Tibial nerve (tissue), 4 donors: ENCODE measurements at regions not wholly inside any gene's neighbourhood (a gene's known extent, or its start where the extent isn't known, plus 50 kb on each side); places are given as distances from the start of the nearest gene placed in this dataset.

Source experiments
- DNase-seq, 2 donors: peaks; one replicate each; pipeline ENCODE4 v3.0.0-alpha.2; 2019; ENCODE audit warnings: low spot score in 2 of 2
- H3K27ac ChIP-seq, 4 donors: fragments of 200-600 bp; sonication (generic) in 3 of 4; one replicate each; pipeline ENCODE4 v1.5.1; 2017 to 2019; ENCODE audit warnings: mild to moderate bottlenecking in 1 of 4
- H3K27me3 ChIP-seq, 2 donors: fragments of 200-600 bp; sonication (generic) in 1 of 2; one replicate each; pipeline versions ENCODE4 v1.5.1 to v1.6.0; 2017 to 2019
- H3K36me3 ChIP-seq, 3 donors: fragments of 200-600 bp; sonication (generic); one replicate each; pipeline ENCODE4 v1.5.1; 2018 to 2019
- H3K4me1 ChIP-seq, 4 donors: fragments of 200-600 bp; sonication (generic) in 3 of 4; one replicate each; pipeline ENCODE4 v1.5.1; 2017 to 2019
- H3K4me3 ChIP-seq, 4 donors: fragments of 200-600 bp; sonication (generic) in 3 of 4; one replicate each; pipeline ENCODE4 v1.5.1; 2017 to 2019; ENCODE audit warnings: mild to moderate bottlenecking in 1 of 4, moderate library complexity in 1 of 4
- H3K9me3 ChIP-seq, 4 donors: fragments of 200-600 bp; sonication (generic) in 3 of 4; one replicate each; pipeline ENCODE4 v1.5.1; 2017 to 2019
- EP300 ChIP-seq, 2 donors: sonication (generic); formaldehyde crosslinking; IDR thresholded peaks; one replicate each; pipeline ENCODE4 v1.6.1; 2017; ENCODE audit warnings: antibody characterized with exemption in 2 of 2, mild to moderate bottlenecking in 1 of 2
- POLR2A ChIP-seq, 2 donors: fragments of 450-650 bp; IDR thresholded peaks; one replicate each; pipeline ENCODE4 v1.6.1; 2017; ENCODE audit warnings: antibody characterized with exemption in 2 of 2, mild to moderate bottlenecking in 2 of 2, moderate library complexity in 2 of 2
- WGBS, 2 donors: methylation state at CpG; one replicate each; pipeline ENCODE4 v1.1.5; 2018; 5-methylcytosine and 5-hydroxymethylcytosine counted together
- TF ChIP-seq, protein P1 (sequence below), 5 experiments: fragments of 200-600 bp in 3 of 5; fragments of 450-650 bp in 2 of 5; sonication (generic) in 3 of 5; IDR thresholded peaks; one replicate each; pipeline ENCODE4 v1.5.1; 2016 to 2019; ENCODE audit warnings: antibody characterized with exemption in 5 of 5, mild to moderate bottlenecking in 3 of 5, moderate library complexity in 2 of 5

DNA sequence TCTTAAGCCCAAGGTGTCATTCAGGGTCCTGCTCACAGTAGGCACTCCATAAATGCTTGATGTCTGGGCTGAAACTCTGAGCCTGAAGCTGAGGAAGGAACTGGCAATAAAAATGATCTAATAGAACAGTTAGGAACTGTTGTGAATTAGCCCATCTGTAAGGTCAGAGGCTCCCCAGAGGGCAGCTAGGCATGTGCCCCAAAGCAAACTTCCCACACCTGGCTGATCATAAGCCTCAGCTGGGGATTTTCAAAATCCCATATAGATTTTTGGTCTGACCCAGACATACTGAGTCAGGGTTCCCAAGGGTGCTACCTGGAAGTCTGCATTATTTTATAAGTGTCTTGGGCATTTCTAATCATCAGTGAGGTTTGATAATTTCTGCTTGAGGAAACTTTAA lies 309.4 kb upstream of the PROX1 start:
- TF ChIP-seq POLR2A (IDR thresholded peaks at IDR 0.05): no peak
- TF ChIP-seq, protein P1, sequence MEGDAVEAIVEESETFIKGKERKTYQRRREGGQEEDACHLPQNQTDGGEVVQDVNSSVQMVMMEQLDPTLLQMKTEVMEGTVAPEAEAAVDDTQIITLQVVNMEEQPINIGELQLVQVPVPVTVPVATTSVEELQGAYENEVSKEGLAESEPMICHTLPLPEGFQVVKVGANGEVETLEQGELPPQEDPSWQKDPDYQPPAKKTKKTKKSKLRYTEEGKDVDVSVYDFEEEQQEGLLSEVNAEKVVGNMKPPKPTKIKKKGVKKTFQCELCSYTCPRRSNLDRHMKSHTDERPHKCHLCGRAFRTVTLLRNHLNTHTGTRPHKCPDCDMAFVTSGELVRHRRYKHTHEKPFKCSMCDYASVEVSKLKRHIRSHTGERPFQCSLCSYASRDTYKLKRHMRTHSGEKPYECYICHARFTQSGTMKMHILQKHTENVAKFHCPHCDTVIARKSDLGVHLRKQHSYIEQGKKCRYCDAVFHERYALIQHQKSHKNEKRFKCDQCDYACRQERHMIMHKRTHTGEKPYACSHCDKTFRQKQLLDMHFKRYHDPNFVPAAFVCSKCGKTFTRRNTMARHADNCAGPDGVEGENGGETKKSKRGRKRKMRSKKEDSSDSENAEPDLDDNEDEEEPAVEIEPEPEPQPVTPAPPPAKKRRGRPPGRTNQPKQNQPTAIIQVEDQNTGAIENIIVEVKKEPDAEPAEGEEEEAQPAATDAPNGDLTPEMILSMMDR (IDR thresholded peaks at IDR 0.05): no peak
- no peak for DNase-seq

DNA sequence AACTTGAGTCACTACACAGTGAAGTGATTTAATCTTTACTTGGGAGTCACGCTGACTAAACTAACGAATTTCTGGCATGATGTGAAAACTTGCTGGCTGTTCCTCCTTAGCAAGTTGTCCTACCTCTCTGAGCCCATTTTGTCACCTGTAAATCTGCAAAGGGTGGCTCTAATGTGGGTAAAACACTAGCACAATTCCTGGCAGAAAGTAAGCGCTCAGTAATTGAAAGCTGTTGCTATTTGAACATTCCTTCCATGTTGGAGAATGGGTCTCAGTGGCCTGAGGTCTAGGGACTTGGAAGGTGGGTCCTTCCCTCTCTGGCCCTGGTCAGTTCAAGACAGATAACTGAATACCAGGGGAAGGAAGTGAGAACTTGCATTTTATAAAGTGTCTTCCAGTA lies 309.0 kb upstream of the PROX1 start:
- 74 to 79% methylated on average over 3 of the region's 3 CpGs for WGBS, 2 donors
- no peak for DNase-seq

More for the DNA sequence above, 309.4 kb upstream of the PROX1 start:
- Histone ChIP-seq H3K27ac (no peak overlapping the region), H3K27me3 (no peaks in the 10 kb centered on the region), H3K4me1 (no peaks in the 10 kb centered on the region), H3K9me3 (no peaks in the 10 kb centered on the region), H3K36me3 (no peaks in the 10 kb centered on the region), H3K4me3 (no peak overlapping the region)

DNA sequence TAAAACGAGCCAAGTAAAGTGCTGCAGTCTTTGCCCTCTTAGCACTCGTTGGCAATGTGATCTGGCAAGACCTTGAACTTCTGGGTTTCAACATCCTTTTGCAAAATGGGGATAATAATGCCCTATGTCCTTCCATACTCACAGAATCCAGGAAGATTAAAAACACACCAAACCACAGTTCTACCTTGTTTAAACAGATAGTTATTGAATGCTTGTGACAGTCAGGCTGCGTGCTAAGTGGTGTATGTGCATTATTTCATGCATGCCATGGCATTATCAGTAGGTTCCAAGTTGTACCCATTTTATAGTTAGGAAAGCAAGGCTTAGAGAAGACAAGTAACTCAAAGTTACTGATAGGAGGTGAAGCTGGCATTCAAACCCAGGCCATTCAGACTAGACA lies 308.6 kb upstream of the PROX1 start:
- Histone ChIP-seq H3K27me3 (no peaks in the 10 kb centered on the region), H3K4me1 (no peaks in the 10 kb centered on the region), H3K27ac (no peak overlapping the region), H3K9me3 (no peaks in the 10 kb centered on the region), H3K36me3 (no peaks in the 10 kb centered on the region), H3K4me3 (no peak overlapping the region)
- TF ChIP-seq POLR2A (IDR thresholded peaks at IDR 0.05): no peak
- TF ChIP-seq, protein P1 (IDR thresholded peaks at IDR 0.05): no peak
- TF ChIP-seq EP300 (IDR thresholded peaks at IDR 0.05): no peak
- DNase-seq: no peak
- 59% methylated on average over 3 of the region's 3 CpGs for WGBS, 2 donors

More for the DNA sequence above, 309.0 kb upstream of the PROX1 start:
- Histone ChIP-seq H3K9me3 (no peaks in the 10 kb centered on the region), H3K27ac (no peak overlapping the region), H3K4me1 (no peaks in the 10 kb centered on the region), H3K27me3 (no peaks in the 10 kb centered on the region), H3K4me3 (no peak overlapping the region), H3K36me3 (no peaks in the 10 kb centered on the region)
- no peak for TF ChIP-seq POLR2A (IDR thresholded peaks at IDR 0.05)
- no peak for TF ChIP-seq EP300 (IDR thresholded peaks at IDR 0.05)
- TF ChIP-seq, protein P1 (IDR thresholded peaks at IDR 0.05): no peak

GRCh38 chr1:213680677-213681325 lies 307.0 kb upstream of the PROX1 start:
- Histone ChIP-seq H3K36me3 (no peaks in the 10 kb centered on the region), H3K4me3 (no peak overlapping the region), H3K4me1 (no peaks in the 10 kb centered on the region), H3K9me3 (no peaks in the 10 kb centered on the region), H3K27me3 (no peaks in the 10 kb centered on the region), H3K27ac (no peak overlapping the region)
- TF ChIP-seq POLR2A (IDR thresholded peaks at IDR 0.05) (no peak), EP300 (IDR thresholded peaks at IDR 0.05) (no peak)
- no peak for DNase-seq
- WGBS, 2 donors: 77 to 88% methylated on average over 8 of the region's 8 CpGs

GRCh38 chr1:213681788-213682340 lies 305.9 kb upstream of the PROX1 start:
- no peak for DNase-seq
- Histone ChIP-seq H3K4me1 (no peaks in the 10 kb centered on the region), H3K9me3 (no peaks in the 10 kb centered on the region), H3K36me3 (no peaks in the 10 kb centered on the region), H3K4me3 (no peak overlapping the region), H3K27me3 (no peaks in the 10 kb centered on the region), H3K27ac (no peak overlapping the region)
- TF ChIP-seq, protein P1 (IDR thresholded peaks at IDR 0.05): no peak
- TF ChIP-seq EP300 (IDR thresholded peaks at IDR 0.05) (no peak), POLR2A (IDR thresholded peaks at IDR 0.05) (no peak)
- WGBS, 2 donors: 86 to 94% methylated on average over 3 of the region's 3 CpGs
